Activated CD4-positive, alpha-beta T cell treated with anti-CD3 and anti-CD28 coated beads for 1 hour (primary cell): ENCODE measurements at regions not wholly inside any gene's neighbourhood (a gene's known extent, or its start where the extent isn't known, plus 50 kb on each side); places are given as distances from the start of the nearest gene placed in this dataset.
"Not testable (repeated sequence)": the region's sequence is repeated elsewhere in the genome, so short reads cannot be mapped to it uniquely, and the experiment has no call there.

Experiments used
- DNase-seq: peaks from one replicate; pipeline ENCODE4 v3.0.0-alpha.2; 2020

DNA sequence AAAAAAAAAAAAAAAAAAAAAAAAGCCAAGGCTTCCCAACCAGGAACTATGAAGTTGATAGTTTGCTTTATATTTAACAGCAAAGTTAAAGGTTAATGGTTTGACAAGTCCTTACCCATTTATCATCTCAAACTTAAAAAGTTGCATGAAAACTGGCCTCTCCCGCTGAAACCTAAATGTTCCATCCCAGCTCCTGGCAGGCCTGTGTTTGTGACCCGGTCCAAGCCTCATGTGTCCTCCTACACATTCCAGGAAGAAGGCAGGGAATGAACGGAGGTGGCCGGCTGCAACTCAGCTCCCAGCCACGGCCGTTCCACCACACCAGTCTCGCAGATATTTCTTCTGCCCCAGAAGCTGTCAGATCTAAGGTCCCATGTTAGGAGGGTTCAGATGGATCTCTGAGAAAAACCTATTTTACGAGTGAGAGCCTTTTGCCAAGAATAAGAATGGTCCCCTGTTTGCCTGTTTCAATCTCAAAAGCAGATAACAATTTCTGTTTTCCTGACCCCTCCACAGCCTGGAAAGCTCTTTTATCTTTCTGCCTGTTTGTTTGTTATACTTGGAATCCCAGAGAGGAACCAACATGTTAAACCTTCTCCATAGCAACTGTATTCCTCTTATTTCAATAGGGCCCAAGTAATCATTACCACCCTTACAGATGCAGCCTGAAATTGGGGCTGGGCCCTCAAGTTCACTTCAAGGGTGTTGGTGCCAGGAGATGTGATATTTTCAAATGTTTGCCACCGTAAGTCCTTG, 56.5 kb downstream of the KCTD12 start:
- DNase-seq: no peak

DNA sequence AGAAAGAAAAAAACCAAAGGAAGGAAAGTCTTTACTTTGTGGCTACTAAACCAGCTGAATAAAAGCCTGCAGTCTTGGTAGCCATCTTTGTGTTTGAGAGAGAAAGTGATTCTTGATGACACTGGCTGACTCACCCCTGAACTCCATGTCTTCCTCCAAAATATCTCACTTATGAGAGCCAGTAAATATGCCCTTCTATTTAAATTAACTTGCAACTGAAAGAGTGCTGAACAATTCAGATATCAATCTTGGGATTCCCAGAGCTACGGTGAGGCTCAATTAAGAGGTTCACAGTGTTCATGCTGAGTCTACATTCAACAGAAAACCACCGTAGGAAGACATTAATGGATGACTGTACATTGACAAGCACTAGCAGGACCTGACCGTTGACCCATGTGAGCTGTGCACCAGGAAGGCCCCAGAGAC, 57.9 kb downstream of the KCTD12 start:
- no peak for DNase-seq

GRCh38 chr13:76826527-76826926, 59.7 kb downstream of the KCTD12 start:
- DNase-seq: no peak

DNA sequence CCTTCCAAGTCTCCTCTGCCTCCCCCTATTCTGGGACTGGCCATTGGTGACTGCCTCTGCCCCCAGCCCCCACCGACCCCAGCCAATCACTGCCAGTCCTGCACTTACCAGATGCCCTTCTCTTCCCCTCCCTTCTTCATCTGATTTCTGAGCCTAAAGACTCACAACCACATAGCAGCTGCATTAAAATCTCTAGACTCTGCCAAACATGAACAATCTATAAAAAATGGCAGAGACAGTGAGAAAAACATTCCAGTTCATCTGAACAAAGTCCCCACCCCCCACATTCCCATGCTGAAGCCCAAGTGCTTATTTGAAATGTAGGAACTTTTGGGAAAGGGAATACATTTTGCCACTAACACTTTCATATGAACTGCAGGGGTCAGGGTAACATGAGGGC, 60.8 kb downstream of the KCTD12 start:
- DNase-seq: no peak

DNA sequence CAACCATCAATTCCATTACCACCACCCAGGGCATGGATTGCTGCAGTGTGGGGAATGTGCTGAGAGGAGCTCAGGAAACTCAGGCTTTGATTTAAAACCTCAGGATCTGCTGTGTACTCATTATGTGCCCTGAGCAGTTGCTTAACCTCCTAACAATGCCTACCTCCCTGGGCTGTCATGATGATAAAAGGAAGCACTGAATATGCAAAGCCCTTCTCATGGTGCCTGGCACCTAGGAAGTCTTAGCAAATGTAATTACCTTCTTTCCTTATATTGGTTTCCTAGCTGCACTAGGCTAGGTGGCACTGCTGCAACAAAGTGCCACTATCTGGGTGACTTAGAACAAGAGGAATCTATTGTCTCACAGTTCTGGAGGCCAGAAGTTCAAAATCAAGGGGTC, 62.2 kb downstream of the KCTD12 start:
- DNase-seq: no peak

DNA sequence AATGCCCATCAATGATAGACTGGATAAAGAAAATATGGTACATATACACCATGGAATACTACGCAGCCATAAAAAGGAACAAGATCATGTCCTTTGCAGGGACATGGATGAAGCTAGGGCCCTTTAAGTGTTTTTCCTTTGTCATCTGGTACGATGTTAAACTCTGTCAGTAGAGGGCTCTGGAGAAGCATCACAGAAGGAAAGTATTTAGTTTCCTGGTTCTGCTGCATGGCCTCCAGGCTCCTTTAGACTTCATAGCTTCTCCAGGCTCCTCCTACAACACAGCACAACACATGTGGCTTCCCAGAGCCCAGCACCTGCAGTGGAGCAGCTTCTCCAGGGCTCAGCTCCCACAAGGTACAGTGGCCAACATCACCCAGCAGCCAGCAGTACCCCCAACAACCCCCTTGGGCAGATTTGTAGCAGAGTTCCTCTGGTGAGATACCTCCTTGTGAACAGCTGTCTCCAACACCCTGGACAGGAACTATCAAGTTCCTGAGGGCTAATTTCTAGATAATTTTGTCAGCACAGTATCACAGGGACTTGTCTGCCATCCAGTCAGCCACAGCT, 63.4 kb downstream of the KCTD12 start:
- DNase-seq: no peak

DNA sequence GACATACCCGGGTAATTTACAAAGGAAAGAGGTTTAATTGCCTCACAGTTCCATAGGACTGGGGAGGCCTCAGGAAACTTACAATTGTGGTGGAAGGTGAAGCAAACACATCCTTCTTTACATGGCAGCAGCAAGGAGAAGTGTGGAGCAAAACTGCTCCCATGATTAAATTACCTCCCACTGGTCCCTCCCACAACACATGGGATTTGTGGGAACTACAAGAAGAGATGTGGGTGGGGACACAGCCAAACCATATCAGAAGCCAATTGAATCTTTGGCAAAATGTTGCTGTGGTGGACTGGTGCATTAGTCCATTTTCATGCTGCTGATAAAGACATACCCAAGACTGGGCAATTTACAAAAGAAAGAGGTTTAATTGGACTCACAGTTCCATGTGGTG, 65.0 kb downstream of the KCTD12 start:
- not testable (repeated sequence) for DNase-seq

DNA sequence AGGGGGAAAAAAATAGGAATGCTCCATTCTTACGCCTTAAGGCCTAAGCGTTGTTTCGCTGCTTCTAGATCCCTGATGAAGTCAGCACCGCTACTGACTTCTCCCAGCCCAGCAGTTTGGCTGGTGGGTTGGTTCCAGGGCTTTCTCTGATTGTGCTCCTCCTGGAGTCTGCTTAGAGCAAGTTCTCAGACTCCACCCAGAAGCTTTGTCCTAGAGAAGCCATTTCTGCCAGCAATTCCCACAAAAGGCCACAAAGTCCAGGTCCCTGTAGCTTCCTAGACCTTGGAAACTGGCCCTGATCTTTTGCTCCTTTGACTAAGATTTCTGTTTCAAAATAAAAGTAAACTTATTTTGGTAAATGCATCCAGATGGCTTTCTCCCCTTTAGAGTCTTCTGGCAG, 65.4 kb downstream of the KCTD12 start:
- DNase-seq: no peak

DNA sequence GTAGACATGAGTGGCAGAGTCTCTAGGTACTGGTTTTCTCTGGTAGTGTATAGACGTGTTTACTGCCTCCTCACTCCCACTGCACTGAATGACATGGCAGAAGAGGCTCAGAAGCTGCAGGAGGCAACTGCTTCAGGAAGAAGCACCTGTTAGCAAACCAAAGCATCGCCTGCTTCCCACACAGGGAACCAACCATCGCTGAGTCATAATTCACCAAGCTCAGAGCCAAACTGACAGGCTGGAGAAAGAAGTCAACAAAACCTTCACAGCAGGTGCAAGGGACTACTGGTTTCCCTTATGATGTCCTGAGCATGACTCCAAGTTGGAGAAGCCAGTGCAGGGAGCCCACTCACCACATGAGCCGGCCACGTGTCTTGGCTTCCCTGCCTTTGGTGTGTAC, 69.8 kb downstream of the KCTD12 start:
- DNase-seq: no peak

DNA sequence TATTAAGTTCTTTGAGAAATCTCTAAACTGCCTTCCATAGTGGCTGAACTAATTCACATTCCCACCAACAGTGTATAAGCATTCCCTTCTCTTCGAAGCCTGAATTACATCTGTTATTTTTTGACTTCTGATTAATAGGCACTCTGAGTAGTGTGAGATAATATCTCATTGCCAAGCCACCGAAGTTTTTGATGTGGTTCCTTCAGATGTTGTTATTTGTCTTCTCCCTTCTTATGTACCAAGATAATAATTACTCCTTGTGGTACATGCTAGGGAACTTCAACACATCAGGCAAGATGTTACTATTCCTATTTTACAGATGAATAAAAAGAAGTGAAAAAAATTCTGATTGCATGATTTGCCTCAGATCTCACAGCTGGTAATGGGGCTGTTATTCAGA, 70.9 kb downstream of the KCTD12 start:
- no peak for DNase-seq

GRCh38 chr13:76813891-76814290, 72.3 kb downstream of the KCTD12 start:
- DNase-seq: no peak

DNA sequence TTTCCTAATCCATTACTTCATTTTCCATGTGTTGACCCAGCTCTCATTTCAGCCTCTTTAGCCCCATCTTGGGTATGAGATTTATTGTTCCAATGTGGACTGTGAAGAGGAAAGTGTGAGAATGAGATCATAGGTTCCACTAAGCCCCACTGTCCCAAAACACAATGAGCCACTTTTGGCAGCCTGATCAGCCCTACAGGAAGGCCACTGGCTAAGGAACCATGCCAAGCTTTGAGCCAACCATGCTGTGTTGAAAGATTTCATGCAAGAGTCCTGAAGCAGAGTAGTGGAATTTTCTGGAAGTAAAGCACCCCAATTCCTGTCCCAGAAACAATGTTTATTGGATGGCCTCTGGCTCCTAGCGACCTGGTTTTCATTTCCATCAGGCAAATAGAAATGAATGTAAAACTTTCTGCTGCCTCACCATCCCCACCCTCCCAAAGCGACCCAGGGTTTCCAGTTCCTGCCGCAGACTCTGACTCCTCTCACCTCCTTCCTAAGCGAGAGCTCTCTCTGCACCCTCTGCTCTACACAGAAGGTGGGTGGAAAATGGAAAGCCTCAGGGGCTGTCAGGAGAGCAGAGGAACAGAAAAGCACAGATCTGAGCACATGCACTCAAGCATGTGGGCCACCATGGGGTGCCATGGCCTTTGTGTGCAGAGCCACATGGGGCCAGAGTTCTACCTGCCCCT, 73.1 kb downstream of the KCTD12 start:
- DNase-seq: no peak

GRCh38 chr13:76812206-76812897, 73.9 kb downstream of the KCTD12 start:
- DNase-seq: no peak

DNA sequence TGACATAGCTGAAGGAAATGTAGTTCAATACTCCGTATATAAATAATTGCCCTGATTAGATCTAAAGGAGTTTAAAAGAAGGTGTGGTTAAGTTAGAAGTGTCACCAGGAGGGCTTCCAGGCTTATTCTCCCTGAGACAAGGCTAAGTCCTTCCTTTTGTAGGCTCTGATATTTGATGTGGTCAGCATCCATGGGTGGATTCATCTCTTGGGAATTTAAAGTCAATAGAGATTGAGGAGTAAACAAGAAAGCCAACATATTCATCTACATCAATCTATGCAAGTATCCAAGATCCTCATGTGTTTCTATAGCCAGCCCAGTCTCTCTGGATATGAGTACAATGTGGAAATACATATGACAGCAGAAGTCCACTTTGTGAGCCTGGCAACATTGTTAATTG, 76.8 kb downstream of the KCTD12 start:
- DNase-seq: no peak

- DNase-seq: no peak
Observed at GRCh38 chr13:76808927-76809326, 77.3 kb downstream of the KCTD12 start.

- no peak for DNase-seq
Observed at GRCh38 chr13:76804801-76805200, 81.4 kb downstream of the KCTD12 start.

DNA sequence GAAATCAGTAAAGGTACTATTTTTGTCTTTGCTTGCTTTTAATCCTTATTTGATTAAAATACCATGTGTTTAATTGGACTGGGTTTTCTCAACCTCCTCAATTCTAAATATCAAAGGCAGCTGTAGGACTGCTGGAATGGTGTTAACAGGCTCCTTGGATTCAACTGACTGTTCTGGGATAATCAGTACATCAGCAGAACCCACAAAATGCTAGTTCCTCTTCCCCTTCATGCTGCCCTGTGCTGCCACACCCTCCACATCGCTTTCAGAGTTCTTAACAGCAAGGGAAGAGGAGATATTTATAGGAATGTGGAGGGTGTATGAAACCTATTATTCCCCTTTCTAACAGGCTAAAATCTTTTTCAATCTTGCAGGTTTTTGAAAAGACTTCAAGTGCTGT, 82.4 kb downstream of the KCTD12 start:
- DNase-seq: no peak

DNA sequence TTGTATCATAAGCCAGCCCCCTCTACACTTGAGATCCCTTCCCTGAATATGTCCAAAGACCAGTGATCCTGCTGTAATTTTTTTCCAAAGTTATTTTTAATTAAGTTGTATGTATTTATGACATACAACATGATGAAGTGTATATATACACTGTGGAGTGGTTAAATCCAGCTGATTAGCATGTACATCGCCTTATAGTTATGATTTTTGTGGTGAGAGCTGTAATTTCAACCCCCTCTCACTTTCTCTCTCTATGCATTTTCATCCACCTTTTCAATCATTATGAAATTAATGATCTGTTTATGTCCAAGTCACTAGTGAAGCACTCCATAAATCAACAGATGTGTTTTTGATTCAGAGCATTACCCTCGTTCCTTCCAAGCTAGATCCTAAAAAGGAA, 85.3 kb downstream of the KCTD12 start:
- DNase-seq: no peak

GRCh38 chr13:76799696-76800095, 86.5 kb downstream of the KCTD12 start:
- DNase-seq: no peak

DNA sequence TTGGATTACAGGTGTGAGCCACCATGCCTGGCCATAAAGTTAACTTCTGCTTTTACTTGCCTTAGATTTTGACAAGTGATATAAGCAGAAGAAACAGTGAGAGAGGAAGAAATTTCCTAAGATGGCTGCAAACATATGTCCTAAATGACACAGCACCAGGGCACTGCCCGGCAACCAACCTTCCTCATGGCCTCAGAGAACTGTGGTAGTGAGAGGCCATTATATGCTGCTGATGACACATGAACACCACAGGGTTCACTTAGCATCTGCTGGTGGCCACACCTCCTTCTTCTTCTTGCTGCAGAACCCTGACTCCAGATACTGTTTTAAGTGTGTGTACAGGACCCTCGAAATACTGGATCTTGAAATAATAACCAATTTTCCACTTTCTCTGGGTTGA, 88.2 kb downstream of the KCTD12 start:
- DNase-seq: no peak

- no peak for DNase-seq
Observed at GRCh38 chr13:76797361-76797760, 88.8 kb downstream of the KCTD12 start.

DNA sequence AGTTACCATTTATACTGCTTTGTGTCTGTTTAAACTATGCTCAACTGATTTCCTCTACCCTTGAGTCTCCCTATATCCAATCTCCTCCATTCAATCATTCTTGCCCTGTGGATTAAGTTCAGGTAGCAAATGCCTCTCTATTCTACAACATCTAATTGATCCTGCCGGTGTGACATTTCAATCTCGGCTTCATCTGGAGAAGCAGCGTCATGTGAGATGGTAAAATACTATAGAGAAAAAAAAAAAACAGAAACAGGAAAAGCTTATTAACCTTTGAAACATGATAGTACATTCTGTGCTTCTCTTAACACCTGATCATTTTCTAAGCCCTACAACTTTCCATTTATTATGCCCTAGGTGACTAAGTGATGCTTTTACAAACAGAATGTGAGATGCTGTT, 89.4 kb downstream of the KCTD12 start:
- DNase-seq: no peak
